Activated T-cell treated with anti-CD3 and anti-CD28 coated beads, Interleukin-2, amount 50 U/mL, for 72 hours (primary cell): ENCODE measurements at regions not wholly inside any gene's neighbourhood (a gene's known extent, or its start where the extent isn't known, plus 50 kb on each side); places are given as distances from the start of the nearest gene placed in this dataset.

Experiments used
- ATAC-seq, 2 donors: fragments of 150-1000 bp; cut with Tn5 transposase; replicated peaks in 1 of 2; 2 replicates each; pipeline ENCODE4 v1.10.0; 2021; ENCODE audit warnings: moderate library complexity in 2 of 2, mild to moderate bottlenecking in 1 of 2
- DNase-seq, 2 donors: peaks; one replicate each; pipeline ENCODE4 v3.0.0; 2021 to 2022; ENCODE audit warnings: mixed read lengths in 1 of 2
- H3K27ac Mint-ChIP-seq: one replicate; pipeline ENCODE4 v1.8.0; 2022; ENCODE audit warnings: mild to moderate bottlenecking, moderate library complexity, mixed read lengths
- H3K27me3 Mint-ChIP-seq: one replicate; pipeline ENCODE4 v1.8.0; 2022; ENCODE audit warnings: low read depth, mixed read lengths
- H3K36me3 Mint-ChIP-seq, 2 donors: one replicate each; pipeline ENCODE4 v1.8.0; 2022; ENCODE audit warnings: mixed read lengths in 2 of 2, mild to moderate bottlenecking in 1 of 2; ENCODE audit not compliant: insufficient read depth in 2 of 2
- H3K4me1 Mint-ChIP-seq: one replicate; pipeline ENCODE4 v1.8.0; 2022; ENCODE audit warnings: low read depth, mixed read lengths
- H3K4me3 Mint-ChIP-seq, 2 donors: one replicate each; pipeline ENCODE4 v1.8.0; 2022; ENCODE audit warnings: mild to moderate bottlenecking in 2 of 2, mixed read lengths in 2 of 2, moderate library complexity in 2 of 2
- H3K9me3 Mint-ChIP-seq, 2 donors: one replicate each; pipeline ENCODE4 v1.8.0; 2022; ENCODE audit warnings: mixed read lengths in 2 of 2

GRCh38 chr9:13975611-13976290 lies 338.2 kb downstream of the NFIB start:
- Mint-ChIP-seq H3K36me3 (no peaks in the 10 kb centered on the region), H3K27me3 (no peaks in the 10 kb centered on the region), H3K9me3 (peaks cover 3 to 4% of the 10 kb centered on the region in 2 donors), H3K27ac (no peak overlapping the region), H3K4me1 (no peaks in the 10 kb centered on the region), H3K4me3 (no peak overlapping the region)
- DNase-seq (no peak), ATAC-seq (no peak)

DNA sequence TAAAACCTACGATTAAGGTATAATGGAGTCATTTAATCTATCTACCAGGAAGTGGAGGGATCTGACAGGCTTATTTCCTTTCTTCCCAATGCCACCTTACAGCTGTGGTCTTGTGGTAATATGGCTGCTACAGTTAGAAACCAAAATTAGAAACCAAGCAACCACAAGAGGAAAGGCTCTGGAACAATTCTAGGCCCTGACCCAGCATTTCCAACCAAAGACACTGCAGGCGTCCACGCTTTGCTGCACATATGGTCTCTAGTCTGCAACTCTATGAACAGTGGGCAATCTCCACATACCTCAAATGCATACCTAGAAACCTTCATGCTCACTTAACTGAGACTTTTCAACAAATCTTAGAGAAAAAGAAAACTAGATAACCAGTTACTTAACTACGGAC lies 339.1 kb downstream of the NFIB start:
- DNase-seq (no peak), ATAC-seq (no peak)
- H3K27ac Mint-ChIP-seq: no peak overlapping the region
- H3K4me3 Mint-ChIP-seq: no peak overlapping the region
- no peaks in the 10 kb centered on the region for H3K27me3 Mint-ChIP-seq
- no peaks in the 10 kb centered on the region for H3K36me3 Mint-ChIP-seq
- peaks cover 3 to 4% of the 10 kb centered on the region in 2 donors for H3K9me3 Mint-ChIP-seq
- no peaks in the 10 kb centered on the region for H3K4me1 Mint-ChIP-seq

- no peak for DNase-seq
- Mint-ChIP-seq H3K4me1 (no peaks in the 10 kb centered on the region), H3K27me3 (no peaks in the 10 kb centered on the region), H3K27ac (no peak overlapping the region), H3K9me3 (peaks cover 2 to 3% of the 10 kb centered on the region in 2 donors), H3K36me3 (no peaks in the 10 kb centered on the region), H3K4me3 (no peak overlapping the region)
- no peak for ATAC-seq
Observed at GRCh38 chr9:13971966-13972655, 341.8 kb downstream of the NFIB start.

DNA sequence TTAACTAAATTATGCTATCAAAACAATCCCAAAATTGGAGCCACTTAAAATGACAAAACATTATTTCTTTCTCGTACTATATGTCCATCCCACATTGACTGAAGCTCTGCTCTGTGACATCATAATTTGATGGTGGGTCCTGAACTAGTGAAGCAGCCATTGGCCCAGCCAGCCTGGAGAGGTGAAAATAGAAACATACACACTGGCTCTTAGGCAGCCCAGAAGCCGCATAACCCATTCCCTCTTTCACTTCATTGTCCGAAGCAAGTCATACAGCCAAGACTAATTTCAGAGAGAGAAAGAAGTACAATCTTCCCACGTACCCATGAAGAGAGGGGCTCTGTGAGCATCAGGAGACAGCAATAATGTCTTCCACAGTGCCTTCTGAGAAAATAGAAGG lies 342.5 kb downstream of the NFIB start:
- no peak for DNase-seq
- no peak for ATAC-seq
- peaks cover under 1 to 2% of the 10 kb centered on the region in 2 donors for H3K9me3 Mint-ChIP-seq
- no peaks in the 10 kb centered on the region for H3K27me3 Mint-ChIP-seq
- no peaks in the 10 kb centered on the region for H3K4me1 Mint-ChIP-seq
- no peaks in the 10 kb centered on the region for H3K36me3 Mint-ChIP-seq
- no peak overlapping the region for H3K4me3 Mint-ChIP-seq
- H3K27ac Mint-ChIP-seq: no peak overlapping the region

DNA sequence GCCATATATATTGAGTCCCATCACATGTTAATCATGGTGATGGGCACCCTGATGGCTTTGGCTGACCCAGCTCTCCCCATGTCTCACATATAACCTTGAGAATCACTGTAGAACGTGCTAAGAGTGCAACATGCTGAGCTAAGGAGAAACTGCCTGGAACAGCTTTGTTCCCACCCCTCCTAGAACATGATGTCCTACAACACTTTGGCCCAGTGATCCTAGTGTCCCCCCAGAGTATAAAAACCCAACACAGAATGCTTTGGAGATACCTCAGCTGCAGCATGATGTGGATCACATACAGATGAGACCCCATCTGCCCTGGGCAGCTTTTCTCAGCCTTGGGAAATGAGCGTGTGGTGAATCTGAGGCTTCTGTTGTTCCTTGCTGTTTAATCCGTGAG lies 343.5 kb downstream of the NFIB start:
- Mint-ChIP-seq H3K36me3 (no peaks in the 10 kb centered on the region), H3K27ac (no peak overlapping the region), H3K9me3 (peaks cover 0 to 2% of the 10 kb centered on the region in 2 donors), H3K4me3 (no peak overlapping the region), H3K4me1 (no peaks in the 10 kb centered on the region), H3K27me3 (no peaks in the 10 kb centered on the region)
- no peak for ATAC-seq
- DNase-seq: no peak

GRCh38 chr9:13970018-13970417 lies 343.9 kb downstream of the NFIB start:
- Mint-ChIP-seq H3K27me3 (no peaks in the 10 kb centered on the region), H3K36me3 (no peaks in the 10 kb centered on the region), H3K27ac (no peak overlapping the region), H3K4me1 (no peaks in the 10 kb centered on the region), H3K9me3 (peaks cover 0 to 2% of the 10 kb centered on the region in 2 donors), H3K4me3 (no peak overlapping the region)
- DNase-seq (no peak), ATAC-seq (no peak)

GRCh38 chr9:13967438-13967837 lies 346.5 kb downstream of the NFIB start:
- H3K36me3 Mint-ChIP-seq: no peaks in the 10 kb centered on the region
- H3K4me1 Mint-ChIP-seq: no peaks in the 10 kb centered on the region
- ATAC-seq: no peak
- H3K27me3 Mint-ChIP-seq: no peaks in the 10 kb centered on the region
- H3K4me3 Mint-ChIP-seq: no peak overlapping the region
- peaks cover 0 to 2% of the 10 kb centered on the region in 2 donors for H3K9me3 Mint-ChIP-seq
- H3K27ac Mint-ChIP-seq: no peak overlapping the region
- no peak for DNase-seq

GRCh38 chr9:13967011-13967410 lies 346.9 kb downstream of the NFIB start:
- no peak for DNase-seq
- no peak for ATAC-seq
- H3K27ac Mint-ChIP-seq: no peak overlapping the region
- no peaks in the 10 kb centered on the region for H3K4me1 Mint-ChIP-seq
- H3K36me3 Mint-ChIP-seq: no peaks in the 10 kb centered on the region
- H3K9me3 Mint-ChIP-seq: peaks cover 0 to 2% of the 10 kb centered on the region in 2 donors
- H3K27me3 Mint-ChIP-seq: no peaks in the 10 kb centered on the region
- no peak overlapping the region for H3K4me3 Mint-ChIP-seq

GRCh38 chr9:13963005-13963653 lies 350.8 kb downstream of the NFIB start:
- Mint-ChIP-seq H3K9me3 (peaks cover 0 to 2% of the 10 kb centered on the region in 2 donors), H3K27ac (no peak overlapping the region), H3K4me1 (no peaks in the 10 kb centered on the region), H3K36me3 (no peaks in the 10 kb centered on the region), H3K27me3 (no peaks in the 10 kb centered on the region), H3K4me3 (no peak overlapping the region)
- DNase-seq (no peak), ATAC-seq (no peak)

- Mint-ChIP-seq H3K36me3 (no peaks in the 10 kb centered on the region), H3K27me3 (no peaks in the 10 kb centered on the region), H3K9me3 (no peaks in the 10 kb centered on the region), H3K27ac (no peak overlapping the region), H3K4me1 (no peaks in the 10 kb centered on the region), H3K4me3 (no peak overlapping the region)
- no peak for DNase-seq
- ATAC-seq: no peak
Observed at GRCh38 chr9:13962006-13962405, 351.9 kb downstream of the NFIB start.

GRCh38 chr9:13960011-13960765 lies 353.8 kb downstream of the NFIB start:
- Mint-ChIP-seq H3K36me3 (no peaks in the 10 kb centered on the region), H3K4me1 (no peaks in the 10 kb centered on the region), H3K9me3 (no peaks in the 10 kb centered on the region), H3K4me3 (no peak overlapping the region), H3K27me3 (no peaks in the 10 kb centered on the region), H3K27ac (no peak overlapping the region)
- no peak for DNase-seq
- ATAC-seq: no peak

DNA sequence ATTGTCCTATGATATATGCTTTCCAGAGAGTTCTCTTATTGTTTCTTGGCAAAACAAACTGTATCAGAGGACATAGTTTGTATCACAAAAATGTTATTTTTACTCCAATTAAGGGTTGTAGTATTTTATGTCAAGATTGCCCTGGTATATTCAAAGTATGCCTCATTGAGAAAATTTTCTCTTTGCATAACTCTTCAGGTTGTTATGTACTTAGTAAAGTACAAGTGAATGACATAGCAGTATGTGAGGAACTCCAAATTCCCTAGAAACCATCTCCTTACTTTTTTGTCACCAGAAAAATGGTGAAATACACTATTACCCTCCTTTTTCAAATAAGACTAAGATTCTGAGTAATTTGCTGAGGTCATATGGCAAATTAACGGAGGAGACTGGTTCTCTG lies 355.3 kb downstream of the NFIB start:
- Mint-ChIP-seq H3K27me3 (no peaks in the 10 kb centered on the region), H3K36me3 (no peaks in the 10 kb centered on the region)
- ATAC-seq: no peak

DNA sequence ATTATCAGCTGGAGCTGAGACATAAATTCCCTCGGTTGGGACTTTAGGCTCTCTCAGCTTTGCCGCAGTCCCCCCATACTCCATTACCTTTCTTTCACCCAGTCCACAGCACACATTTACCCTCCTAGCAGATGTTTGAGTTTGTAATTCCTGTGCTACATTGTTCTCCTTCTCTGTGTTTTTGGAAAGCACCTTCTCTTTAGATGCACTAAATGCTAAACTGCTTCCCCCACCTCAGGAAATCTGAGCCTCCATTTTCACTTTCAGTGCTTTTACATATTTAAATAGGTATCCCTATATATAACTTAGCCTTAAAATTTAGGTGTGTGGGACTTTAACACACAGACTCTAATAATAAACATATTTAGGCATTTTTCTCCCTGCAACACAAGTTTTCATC lies 356.9 kb downstream of the NFIB start:
- DNase-seq: no peak
- H3K27ac Mint-ChIP-seq: no peak overlapping the region
- H3K4me3 Mint-ChIP-seq: no peak overlapping the region
- no peaks in the 10 kb centered on the region for H3K4me1 Mint-ChIP-seq
- peaks cover 0 to 2% of the 10 kb centered on the region in 2 donors for H3K9me3 Mint-ChIP-seq
- no peaks in the 10 kb centered on the region for H3K36me3 Mint-ChIP-seq
- ATAC-seq: no peak
- no peaks in the 10 kb centered on the region for H3K27me3 Mint-ChIP-seq

More for the DNA sequence above, 355.3 kb downstream of the NFIB start:
- Mint-ChIP-seq H3K4me1 (no peaks in the 10 kb centered on the region), H3K4me3 (no peak overlapping the region), H3K27ac (no peak overlapping the region), H3K9me3 (no peaks in the 10 kb centered on the region)
- DNase-seq: no peak
